ENCODE measurements at regions not wholly inside any gene's neighbourhood (a gene's known extent, or its start where the extent isn't known, plus 50 kb on each side); places are given as distances from the start of the nearest gene placed in this dataset.

- intact Hi-C loops (cut with micrococcal nuclease; ENCODE audit: unreplicated experiment), result no loop called here
Observed at GRCh38 chr15:93835344-93835743, 396.0 kb upstream of the MCTP2 start.

GRCh38 chr15:93831641-93832040 lies 399.7 kb upstream of the MCTP2 start:
- H3K9me3 Mint-ChIP-seq (ENCODE audit: low read depth, unreplicated experiment), result peaks cover 24% of the 10 kb centered on the region
- intact Hi-C loops (cut with micrococcal nuclease; ENCODE audit: unreplicated experiment), result no loop called here
- no peak overlapping the region for H3K4me3 Mint-ChIP-seq (ENCODE audit: low read depth, unreplicated experiment)
- no peaks in the 10 kb centered on the region for H3K27me3 Mint-ChIP-seq (ENCODE audit: unreplicated experiment)
- no peak for TF ChIP-seq CTCF (IDR thresholded peaks at IDR 0.05; ENCODE audit: unreplicated experiment)
- BruUV-seq (replicated peaks), result no TSS peak
- CTCF ChIA-PET, result no interaction called here
- H3K36me3 Mint-ChIP-seq (ENCODE audit: insufficient read depth, unreplicated experiment), result no peaks in the 10 kb centered on the region
- no peak overlapping the region for H3K27ac Mint-ChIP-seq (ENCODE audit: unreplicated experiment)
- no peaks in the 10 kb centered on the region for H3K4me1 Mint-ChIP-seq (ENCODE audit: low read depth, unreplicated experiment)
- no peak for DNase-seq

More at GRCh38 chr15:93835344-93835743, 396.0 kb upstream of the MCTP2 start:
- DNase-seq, result no peak
- Mint-ChIP-seq H3K9me3 (ENCODE audit: low read depth, unreplicated experiment) (peaks cover 18% of the 10 kb centered on the region), H3K36me3 (ENCODE audit: insufficient read depth, unreplicated experiment) (no peaks in the 10 kb centered on the region), H3K27ac (ENCODE audit: unreplicated experiment) (no peak overlapping the region), H3K4me1 (ENCODE audit: low read depth, unreplicated experiment) (no peaks in the 10 kb centered on the region), H3K4me3 (ENCODE audit: low read depth, unreplicated experiment) (no peak overlapping the region), H3K27me3 (ENCODE audit: unreplicated experiment) (no peaks in the 10 kb centered on the region)
- BruUV-seq (replicated peaks), result no TSS peak
- CTCF ChIA-PET, result no interaction called here
- no peak for TF ChIP-seq CTCF (IDR thresholded peaks at IDR 0.05; ENCODE audit: unreplicated experiment)

- Mint-ChIP-seq H3K36me3 (ENCODE audit: insufficient read depth, unreplicated experiment) (no peaks in the 10 kb centered on the region), H3K9me3 (ENCODE audit: low read depth, unreplicated experiment) (peaks cover 17% of the 10 kb centered on the region), H3K4me3 (ENCODE audit: low read depth, unreplicated experiment) (no peak overlapping the region), H3K4me1 (ENCODE audit: low read depth, unreplicated experiment) (no peaks in the 10 kb centered on the region), H3K27me3 (ENCODE audit: unreplicated experiment) (no peaks in the 10 kb centered on the region), H3K27ac (ENCODE audit: unreplicated experiment) (no peak overlapping the region)
- BruUV-seq (replicated peaks), result no TSS peak
- intact Hi-C loops (cut with micrococcal nuclease; ENCODE audit: unreplicated experiment), result no loop called here
- DNase-seq, result no peak
- CTCF ChIA-PET, result no interaction called here
- no peak for TF ChIP-seq CTCF (IDR thresholded peaks at IDR 0.05; ENCODE audit: unreplicated experiment)
Observed at GRCh38 chr15:93830221-93831080, 400.9 kb upstream of the MCTP2 start.

GRCh38 chr15:93829115-93829870 lies 402.1 kb upstream of the MCTP2 start:
- Mint-ChIP-seq H3K27me3 (ENCODE audit: unreplicated experiment) (no peaks in the 10 kb centered on the region), H3K4me1 (ENCODE audit: low read depth, unreplicated experiment) (no peaks in the 10 kb centered on the region), H3K27ac (ENCODE audit: unreplicated experiment) (no peak overlapping the region), H3K4me3 (ENCODE audit: low read depth, unreplicated experiment) (no peak overlapping the region), H3K9me3 (ENCODE audit: low read depth, unreplicated experiment) (peaks cover 24% of the 10 kb centered on the region), H3K36me3 (ENCODE audit: insufficient read depth, unreplicated experiment) (no peaks in the 10 kb centered on the region)
- no peak for DNase-seq
- intact Hi-C loops (cut with micrococcal nuclease; ENCODE audit: unreplicated experiment), result no loop called here
- BruUV-seq (replicated peaks), result no TSS peak
- no peak for TF ChIP-seq CTCF (IDR thresholded peaks at IDR 0.05; ENCODE audit: unreplicated experiment)
- CTCF ChIA-PET, result no interaction called here
